Renal pelvis (tissue), 1 donor: ENCODE measurements at regions not wholly inside any gene's neighbourhood (a gene's known extent, or its start where the extent isn't known, plus 50 kb on each side); places are given as distances from the start of the nearest gene placed in this dataset.

Experiments used
- DNase-seq: peaks from one replicate; pipeline ENCODE4 v3.0.0-alpha.2; 2013

- no peak for DNase-seq
Measured at GRCh38 chr2:140061240-140061639, 1281.0 kb upstream of the NXPH2 start.

- no peak for DNase-seq
Measured at GRCh38 chr2:140057928-140058327, 1277.7 kb upstream of the NXPH2 start.

DNA sequence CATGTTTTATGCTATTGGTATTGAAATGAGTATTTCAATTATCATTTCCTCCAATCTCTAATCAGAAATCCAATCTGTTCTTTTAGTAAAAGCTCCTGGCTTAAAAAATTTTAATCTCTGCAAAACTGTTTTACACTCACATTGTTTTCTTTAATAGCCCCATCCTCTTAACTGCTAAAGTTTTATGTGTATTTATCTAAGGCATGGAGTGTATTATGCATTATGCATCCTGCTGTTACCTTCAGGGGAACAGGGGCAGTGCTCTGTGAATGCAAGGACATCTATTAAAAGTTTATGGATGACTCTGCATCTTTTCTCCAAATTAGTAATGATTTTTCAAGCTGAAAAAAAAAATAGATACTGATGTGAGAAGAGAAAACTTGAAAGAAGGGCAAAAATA, 1261.6 kb upstream of the NXPH2 start:
- no peak for DNase-seq

GRCh38 chr2:140041239-140041638, 1261.0 kb upstream of the NXPH2 start:
- DNase-seq: no peak

GRCh38 chr2:140033638-140034037, 1253.4 kb upstream of the NXPH2 start:
- no peak for DNase-seq

DNA sequence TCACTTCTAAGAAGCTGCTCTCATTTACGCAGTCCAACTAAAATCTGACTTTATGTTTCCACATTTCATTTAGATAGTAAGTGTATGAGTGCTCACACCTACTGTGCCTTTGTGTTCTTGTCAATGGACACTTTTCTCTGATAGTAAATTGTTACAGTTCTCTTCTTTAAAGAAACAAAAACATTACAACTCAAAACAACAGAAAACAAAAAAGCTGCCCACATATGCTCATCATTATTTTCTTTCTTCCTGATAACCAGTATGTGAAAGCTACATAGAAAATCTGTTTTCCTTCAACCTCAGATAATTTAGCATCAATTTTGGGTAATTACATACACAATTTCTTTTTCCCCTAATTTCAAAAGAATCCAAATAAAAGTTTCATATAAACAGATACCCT, 1247.8 kb upstream of the NXPH2 start:
- no peak for DNase-seq

GRCh38 chr2:140027320-140027719, 1247.1 kb upstream of the NXPH2 start:
- DNase-seq: no peak

DNA sequence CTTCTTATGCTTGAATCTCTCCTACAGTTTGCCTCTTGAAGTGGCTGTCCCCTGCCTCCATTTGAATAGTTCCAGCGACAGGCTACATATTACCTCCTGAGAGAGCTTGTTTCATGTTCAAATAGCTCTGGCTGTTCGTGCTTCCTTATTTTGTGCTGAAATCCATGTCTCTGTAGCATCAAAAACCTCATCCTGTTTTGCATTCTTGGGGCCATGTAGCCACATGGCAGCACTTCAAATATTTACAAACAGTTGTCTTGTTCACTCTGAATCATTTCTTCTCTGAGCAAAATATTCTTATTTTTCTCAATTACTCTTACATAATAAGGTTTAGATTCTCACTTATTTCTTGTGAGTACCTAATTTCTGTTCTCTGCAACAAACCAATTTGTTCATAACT, 1243.1 kb upstream of the NXPH2 start:
- no peak for DNase-seq

DNA sequence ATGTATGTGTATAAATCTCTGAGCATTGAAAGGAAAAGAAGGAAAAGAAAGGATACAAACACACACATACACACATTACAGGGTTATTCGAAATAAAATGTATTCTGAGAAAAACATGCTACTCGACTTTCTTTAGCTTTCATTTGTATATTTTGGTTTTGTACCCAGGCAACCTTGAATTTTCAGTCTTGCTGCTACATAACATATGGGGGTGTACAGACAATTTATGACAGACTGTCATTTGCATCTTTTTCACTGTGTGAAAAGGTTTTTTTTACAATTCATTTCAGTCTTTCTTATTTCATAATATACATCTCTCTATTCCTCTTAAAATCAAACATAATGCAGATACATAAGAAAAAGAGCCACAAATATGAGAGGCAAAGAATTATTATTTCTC, 1238.4 kb upstream of the NXPH2 start:
- no peak for DNase-seq

GRCh38 chr2:140014204-140014546, 1234.0 kb upstream of the NXPH2 start:
- DNase-seq: no peak

DNA sequence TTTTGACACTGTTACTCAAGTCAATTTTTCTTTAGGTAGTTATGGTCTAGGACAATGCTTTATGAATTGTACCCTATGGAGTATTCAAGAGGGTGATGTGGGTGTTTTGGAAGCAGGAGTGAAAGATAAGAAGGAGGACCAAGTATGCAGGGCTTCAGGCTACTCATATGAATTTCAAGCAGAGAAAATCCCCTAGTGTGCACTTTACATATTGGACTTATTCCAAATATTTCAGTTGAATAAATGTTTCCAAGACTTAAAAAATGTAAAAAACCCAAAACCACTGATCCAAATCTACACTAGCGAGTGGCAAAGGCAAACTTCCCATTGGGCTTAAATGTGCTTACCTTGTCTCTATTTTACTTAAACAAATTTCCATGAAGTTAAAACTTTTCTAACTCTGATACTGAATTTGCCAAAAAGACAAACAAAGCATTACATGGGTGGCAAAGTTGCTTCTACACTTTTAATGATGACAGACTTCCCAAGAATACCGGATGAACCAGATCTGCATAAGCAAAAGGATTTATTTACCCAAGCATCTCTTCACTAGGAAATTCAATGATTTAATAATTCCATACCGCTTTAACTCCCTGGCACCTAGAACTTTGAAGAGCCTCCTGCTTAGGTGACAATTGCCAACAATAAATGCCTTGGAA, 1233.5 kb upstream of the NXPH2 start:
- DNase-seq: no peak

- DNase-seq: no peak
Measured at GRCh38 chr2:140011287-140011686, 1231.1 kb upstream of the NXPH2 start.

DNA sequence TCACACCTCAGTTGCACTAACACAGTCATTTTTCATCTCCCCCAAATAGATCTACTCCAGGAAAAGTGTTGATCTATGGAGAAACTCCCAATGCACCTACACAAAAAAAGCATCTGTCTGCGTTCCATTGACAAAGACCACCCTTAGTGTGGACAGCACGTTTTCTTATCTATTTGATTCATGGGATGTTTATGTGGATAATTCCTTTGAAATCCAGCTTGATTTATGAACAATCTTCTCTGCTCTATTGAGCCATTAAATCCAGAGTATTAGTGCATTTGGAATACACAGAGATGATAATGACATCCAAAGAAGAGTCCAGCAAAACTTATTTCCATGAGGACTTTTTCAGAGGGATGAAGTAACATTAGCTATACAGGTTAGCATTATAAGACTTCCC, 1221.9 kb upstream of the NXPH2 start:
- peak; percentile 4 for DNase-seq

- no peak for DNase-seq
Measured at GRCh38 chr2:139992711-139993345, 1212.6 kb upstream of the NXPH2 start.

GRCh38 chr2:139992078-139992477, 1211.9 kb upstream of the NXPH2 start:
- DNase-seq: no peak

DNA sequence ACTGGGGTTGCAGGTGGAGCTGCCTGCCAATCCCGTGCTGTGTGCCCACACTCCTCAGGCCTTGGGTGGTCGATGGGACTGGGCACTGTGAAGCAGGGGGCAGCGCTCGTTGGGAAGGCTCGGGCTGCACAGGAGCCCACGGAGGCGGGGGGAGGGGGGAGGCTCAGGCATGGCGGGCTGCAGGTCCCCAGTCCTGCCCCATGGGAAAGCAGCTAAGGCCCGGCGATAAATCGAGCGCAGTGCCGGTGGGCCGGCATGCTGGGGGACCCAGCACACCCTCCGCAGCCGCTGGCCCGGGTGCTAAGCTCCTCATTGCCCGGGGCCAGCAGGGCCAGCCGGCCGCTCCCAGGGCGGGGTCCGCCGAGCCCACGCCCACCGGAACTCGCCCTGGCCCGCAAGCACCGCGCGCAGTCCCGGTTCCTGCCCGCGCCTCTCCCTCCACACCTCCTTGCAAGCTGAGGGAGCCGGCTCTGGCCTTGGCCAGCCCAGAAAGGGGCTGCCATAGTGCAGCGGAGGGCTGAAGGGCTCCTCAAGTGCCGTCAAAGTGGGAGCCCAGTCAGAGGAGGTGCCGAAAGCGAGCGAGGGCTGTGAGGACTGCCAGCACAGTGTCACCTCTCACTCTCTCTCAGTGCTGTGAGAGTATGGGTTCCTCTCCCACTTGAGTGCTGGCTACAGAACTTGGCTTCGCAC, 1210.6 kb upstream of the NXPH2 start:
- DNase-seq: no peak

GRCh38 chr2:139969323-139969722, 1189.1 kb upstream of the NXPH2 start:
- no peak for DNase-seq

DNA sequence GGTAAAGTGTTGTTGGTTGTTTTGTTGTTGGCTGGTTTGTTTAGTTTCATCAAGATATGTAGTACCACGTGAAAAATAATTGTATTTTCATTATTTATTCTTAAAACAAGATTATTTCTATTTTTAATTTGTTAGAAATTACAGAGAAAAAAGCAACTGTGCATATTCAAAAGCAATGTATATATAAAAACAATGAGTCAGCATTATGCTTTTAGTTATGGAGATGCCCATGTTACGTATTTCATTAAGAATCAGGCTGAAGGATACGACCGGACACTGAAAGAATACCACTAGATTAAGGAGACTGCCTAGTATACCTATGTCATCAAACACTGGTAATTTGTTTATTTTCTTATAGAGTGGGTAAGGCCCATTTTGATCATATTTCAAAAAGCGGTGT, 1188.4 kb upstream of the NXPH2 start:
- no peak for DNase-seq

- no peak for DNase-seq
Measured at GRCh38 chr2:139967665-139968064, 1187.5 kb upstream of the NXPH2 start.

DNA sequence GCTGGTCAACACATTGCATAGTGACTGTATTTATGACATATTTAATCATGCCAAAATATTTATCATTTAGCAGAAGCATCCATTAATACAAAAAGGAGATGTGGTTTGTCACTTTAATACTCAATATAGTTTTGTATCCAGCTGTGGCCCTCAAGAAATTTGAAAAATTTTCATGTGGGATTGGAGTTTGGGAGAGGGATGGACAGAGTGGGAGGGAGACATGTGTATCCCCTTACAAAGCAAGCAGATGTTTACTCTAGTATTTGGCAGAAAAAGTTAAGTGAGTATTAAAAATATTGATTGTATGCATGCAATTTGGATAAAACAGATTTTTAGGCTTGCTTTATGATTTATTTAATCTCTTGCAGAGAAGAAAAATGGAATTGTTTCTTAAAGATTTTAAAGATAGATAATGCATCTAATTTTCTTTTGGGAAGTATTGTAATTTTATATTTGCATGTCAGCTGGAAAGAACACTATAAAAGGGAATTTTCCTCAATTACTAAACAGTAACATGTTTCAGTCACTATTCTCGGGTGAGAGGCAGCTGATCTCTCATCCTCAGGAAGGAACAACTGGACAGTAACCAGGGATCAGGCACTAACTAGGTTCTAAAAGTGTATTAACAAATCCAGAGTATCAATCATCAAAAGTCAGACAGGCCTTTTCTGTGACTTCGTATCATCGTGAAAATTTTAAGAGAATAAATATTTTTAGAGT, 1184.7 kb upstream of the NXPH2 start:
- no peak for DNase-seq

GRCh38 chr2:139963863-139964355, 1183.7 kb upstream of the NXPH2 start:
- no peak for DNase-seq

DNA sequence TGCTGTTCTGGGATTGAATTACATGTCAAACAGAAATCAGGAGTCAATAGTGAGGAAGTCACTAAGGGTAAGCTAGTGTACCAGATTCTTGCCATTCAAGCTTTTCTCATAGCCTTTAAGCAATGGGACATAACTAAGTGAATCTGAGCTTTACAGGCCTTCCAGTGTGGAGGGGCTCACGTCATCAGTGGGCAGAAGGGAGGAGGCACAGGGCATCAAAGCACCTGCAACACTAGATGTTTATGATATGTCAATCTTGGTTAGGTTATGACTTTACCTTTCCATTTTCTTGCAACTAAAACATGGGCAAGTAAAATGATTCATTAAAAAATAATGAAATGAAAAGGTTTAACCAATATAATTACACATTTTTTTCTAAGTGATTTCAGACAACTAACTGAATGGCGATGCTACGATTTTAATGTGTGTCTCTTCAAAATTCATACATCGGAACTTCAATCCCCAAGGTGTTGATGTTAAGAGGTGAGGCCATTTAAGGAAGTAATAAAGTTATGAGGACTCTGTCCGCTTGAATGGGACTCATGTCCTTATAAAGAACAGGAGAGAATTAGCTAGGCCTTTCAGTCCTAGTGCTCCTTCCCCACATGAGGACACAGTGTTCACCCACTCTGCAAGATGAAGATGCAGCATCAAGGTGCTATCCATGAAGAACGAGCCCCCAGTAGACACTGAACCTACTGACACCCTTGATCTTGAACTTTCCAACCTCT, 1169.2 kb upstream of the NXPH2 start:
- DNase-seq: no peak
